Gastrocnemius medialis (tissue), 4 donors: ENCODE measurements at regions not wholly inside any gene's neighbourhood (a gene's known extent, or its start where the extent isn't known, plus 50 kb on each side); places are given as distances from the start of the nearest gene placed in this dataset.

Experiments used
- CTCF ChIP-seq, 5 experiments: fragments of 450-650 bp in 3 of 5; fragments of 200-600 bp in 2 of 5; sonication (generic) in 2 of 5; IDR thresholded peaks in 4 of 5; conservative IDR thresholded peaks in 1 of 5; 1 replicate in 4 of 5; 2 replicates in 1 of 5; pipeline ENCODE4 v1.5.1; 2016 to 2019; ENCODE audit warnings: antibody characterized with exemption in 5 of 5, mild to moderate bottlenecking in 3 of 5, moderate library complexity in 3 of 5
- POLR2A ChIP-seq, 2 donors: fragments of 450-650 bp; IDR thresholded peaks; one replicate each; pipeline ENCODE4 v1.6.1; 2017; ENCODE audit warnings: antibody characterized with exemption in 2 of 2, mild to moderate bottlenecking in 2 of 2, moderate library complexity in 2 of 2

- no peak for TF ChIP-seq CTCF (IDR thresholded peaks at IDR 0.05 in 4 of 5, conservative IDR thresholded peaks at IDR 0.05 in 1 of 5)
- no peak for TF ChIP-seq POLR2A (IDR thresholded peaks at IDR 0.05)
Observed at GRCh38 chr6:54706391-54706790, 140.2 kb upstream of the FAM83B start.
